Muscle of leg (tissue), 3 donors: ENCODE measurements at regions not wholly inside any gene's neighbourhood (a gene's known extent, or its start where the extent isn't known, plus 50 kb on each side); places are given as distances from the start of the nearest gene placed in this dataset.
A peak's percentile ranks its signal among the peaks of the same experiment; 100 is the strongest.

Experiments
- DNase-seq: peaks from one replicate; pipeline ENCODE4 v3.0.0; 2013
- H3K27ac ChIP-seq: one replicate; pipeline ENCODE4 v1.5.1; 2013; ENCODE audit warnings: mild to moderate bottlenecking, low read length, control low read depth
- H3K27me3 ChIP-seq: one replicate; pipeline ENCODE4 v1.6.1; 2013; ENCODE audit warnings: low read length; ENCODE audit not compliant: control insufficient read depth, insufficient read depth
- H3K36me3 ChIP-seq: one replicate; pipeline ENCODE4 v1.6.1; 2013; ENCODE audit warnings: low read length; ENCODE audit not compliant: control insufficient read depth, insufficient read depth
- H3K4me1 ChIP-seq: one replicate; pipeline ENCODE4 v1.6.1; 2013; ENCODE audit warnings: low read length; ENCODE audit not compliant: control insufficient read depth, insufficient read depth
- H3K4me3 ChIP-seq: one replicate; pipeline ENCODE4 v1.5.1; 2013; ENCODE audit warnings: low read length, control low read depth
- H3K9me3 ChIP-seq: replicated peaks from 2 replicates; pipeline ENCODE4 v1.6.1; 2013; ENCODE audit warnings: low read depth, low read length; ENCODE audit not compliant: control insufficient read depth
- whole genome bisulfite sequencing: methylation state at CpG from one replicate; pipeline ENCODE4 v1.1.5; 2013; ENCODE audit warnings: missing lambda C conversion rate; ENCODE audit not compliant: insufficient coverage; 5-methylcytosine and 5-hydroxymethylcytosine counted together

DNA sequence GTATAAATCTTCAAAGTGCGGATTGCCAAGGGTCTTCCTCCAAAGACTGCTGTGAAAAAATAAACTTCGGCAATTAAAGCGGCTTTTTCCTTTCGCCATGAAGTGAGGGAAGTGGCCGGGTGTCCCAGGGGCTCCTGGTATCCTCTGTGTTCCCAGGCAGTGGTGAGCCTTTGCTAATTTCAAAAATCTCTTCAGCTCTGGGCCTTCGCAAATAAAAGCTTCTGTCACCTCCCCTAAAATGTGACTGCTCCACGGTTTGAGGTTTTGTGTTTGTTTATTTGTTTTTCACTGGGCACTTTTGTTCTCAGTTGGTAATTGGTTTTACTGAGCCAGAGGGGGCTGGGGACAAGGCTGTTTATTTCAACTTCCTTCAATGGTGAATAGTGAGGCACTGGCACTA is 270.1 kb upstream of the POU3F3 start:
- no peaks in the 10 kb centered on the region for H3K9me3 ChIP-seq
- no peaks in the 10 kb centered on the region for H3K27me3 ChIP-seq
- no peak overlapping the region for H3K4me3 ChIP-seq
- 17% methylated on average over 1 of the region's 7 CpGs for WGBS
- no peak overlapping the region for H3K27ac ChIP-seq
- no peaks in the 10 kb centered on the region for H3K36me3 ChIP-seq
- no peak for DNase-seq
- no peaks in the 10 kb centered on the region for H3K4me1 ChIP-seq

DNA sequence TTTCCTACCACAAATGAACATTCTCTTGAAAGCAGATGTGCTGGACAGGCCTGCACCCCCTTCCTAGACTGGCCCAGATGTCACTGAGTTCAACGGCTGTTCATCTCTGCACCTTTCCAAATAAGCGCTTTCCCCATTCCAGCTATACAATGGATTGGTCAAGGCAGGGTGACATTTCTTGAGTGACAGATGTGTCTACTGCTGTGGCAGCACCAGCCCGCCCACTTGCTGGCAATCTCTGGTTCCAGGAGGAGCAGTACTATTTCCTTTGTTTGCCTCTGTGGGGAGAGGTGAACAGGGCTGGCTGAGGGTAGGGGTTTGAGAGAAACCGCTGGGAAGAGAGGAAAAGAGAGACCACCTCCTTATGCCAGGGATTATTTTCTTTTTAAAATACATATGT is 269.5 kb upstream of the POU3F3 start:
- 69% methylated on average over 2 of the region's 4 CpGs for WGBS
- no peaks in the 10 kb centered on the region for H3K36me3 ChIP-seq
- no peaks in the 10 kb centered on the region for H3K4me1 ChIP-seq
- no peak for DNase-seq
- H3K4me3 ChIP-seq: no peak overlapping the region
- no peaks in the 10 kb centered on the region for H3K9me3 ChIP-seq
- no peaks in the 10 kb centered on the region for H3K27me3 ChIP-seq
- no peak overlapping the region for H3K27ac ChIP-seq

- Histone ChIP-seq H3K9me3 (peaks cover 22% of the 10 kb centered on the region), H3K36me3 (no peaks in the 10 kb centered on the region), H3K4me1 (no peaks in the 10 kb centered on the region), H3K27ac (no peak overlapping the region), H3K27me3 (no peaks in the 10 kb centered on the region), H3K4me3 (no peak overlapping the region)
- DNase-seq: no peak
- WGBS: 71% methylated on average over 3 of the region's 3 CpGs
Measured at GRCh38 chr2:104595576-104595975, 258.3 kb upstream of the POU3F3 start.

DNA sequence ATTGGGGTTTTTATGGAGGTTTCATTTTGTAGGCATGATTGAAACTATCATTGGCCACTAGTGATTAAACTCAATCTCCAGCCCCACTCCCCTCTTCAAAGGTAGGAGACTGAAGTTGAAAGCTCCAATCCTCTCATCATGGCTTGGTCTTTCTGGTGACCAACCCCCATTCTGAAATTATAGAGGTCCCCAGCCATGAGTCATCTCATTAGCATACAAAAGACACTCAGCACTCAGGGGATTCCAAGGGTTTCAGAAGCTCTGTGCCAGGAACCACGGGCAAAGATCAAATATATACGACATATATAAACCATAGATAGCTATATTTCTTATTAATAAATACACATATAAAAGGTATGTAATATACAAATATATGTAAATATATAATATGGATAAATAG is 256.0 kb upstream of the POU3F3 start:
- Histone ChIP-seq H3K27me3 (no peaks in the 10 kb centered on the region), H3K4me1 (no peaks in the 10 kb centered on the region), H3K4me3 (no peak overlapping the region), H3K36me3 (no peaks in the 10 kb centered on the region), H3K27ac (no peak overlapping the region), H3K9me3 (peaks cover 9% of the 10 kb centered on the region)
- DNase-seq: no peak
- WGBS: no CpG with 5 or more reads among the region's 2 CpGs

DNA sequence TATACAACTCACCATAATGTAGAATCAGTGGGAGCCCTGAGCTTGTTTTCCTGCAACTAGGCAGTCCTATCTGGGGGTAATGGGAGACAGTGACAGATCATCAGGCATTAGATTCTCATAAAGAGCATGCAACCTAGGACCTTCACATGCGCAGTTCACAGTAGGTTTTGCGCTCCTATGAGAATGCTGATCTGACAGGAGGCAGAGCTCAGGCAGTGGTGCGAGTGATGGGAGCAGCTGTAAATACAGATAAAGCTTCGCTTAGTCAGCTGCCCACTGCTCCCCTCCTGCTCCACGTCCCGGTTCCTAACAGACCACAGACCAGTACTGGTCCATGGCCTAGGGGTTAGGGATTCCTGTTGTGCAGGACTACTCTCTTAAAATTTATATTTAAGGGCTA is 255.3 kb upstream of the POU3F3 start:
- H3K27me3 ChIP-seq: no peaks in the 10 kb centered on the region
- H3K36me3 ChIP-seq: no peaks in the 10 kb centered on the region
- DNase-seq: no peak
- WGBS: 84% methylated on average over 4 of the region's 6 CpGs
- no peak overlapping the region for H3K4me3 ChIP-seq
- H3K27ac ChIP-seq: no peak overlapping the region
- no peaks in the 10 kb centered on the region for H3K4me1 ChIP-seq
- peaks cover 7% of the 10 kb centered on the region for H3K9me3 ChIP-seq

DNA sequence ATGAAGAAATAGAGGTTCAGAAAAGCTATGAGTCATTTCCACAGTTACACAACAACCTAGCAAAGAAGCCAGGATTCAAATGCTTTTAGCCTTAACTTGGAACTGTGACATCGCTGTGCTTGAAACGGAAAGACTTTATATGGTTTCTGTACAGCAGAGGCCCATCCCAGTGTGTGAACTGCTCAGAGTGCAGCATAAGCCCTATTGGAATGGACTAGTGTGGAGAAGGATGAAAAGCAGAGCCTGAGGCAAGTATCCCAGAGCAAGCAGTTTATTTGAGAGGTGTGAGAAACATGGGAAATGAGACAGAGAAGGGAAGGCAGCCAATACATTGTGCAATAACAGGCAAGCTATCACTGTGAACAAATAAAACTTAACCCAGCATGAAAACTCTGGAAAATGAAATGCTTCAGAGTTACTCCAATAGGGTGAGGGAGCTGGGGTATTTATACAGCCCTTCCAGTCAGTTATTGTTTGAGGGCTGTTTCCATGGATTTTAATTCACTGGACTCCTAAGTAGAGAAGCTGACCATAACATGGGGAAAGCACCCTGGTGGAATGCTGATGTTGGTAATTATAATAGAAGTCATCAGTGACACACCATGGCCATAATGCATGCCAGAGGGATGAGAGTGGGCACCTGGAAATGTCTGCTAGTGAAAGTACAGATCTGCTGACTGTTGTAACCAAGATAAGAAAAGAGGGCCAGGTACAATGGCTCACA is 254.0 kb upstream of the POU3F3 start:
- whole genome bisulfite sequencing: 17% methylated on average over 2 of the region's 2 CpGs
- Histone ChIP-seq H3K27ac (no peak overlapping the region), H3K27me3 (no peaks in the 10 kb centered on the region), H3K9me3 (peaks cover 12% of the 10 kb centered on the region), H3K36me3 (no peaks in the 10 kb centered on the region), H3K4me3 (no peak overlapping the region), H3K4me1 (no peaks in the 10 kb centered on the region)
- DNase-seq: no peak

- Histone ChIP-seq H3K27ac (no peak overlapping the region), H3K9me3 (peaks cover 4% of the 10 kb centered on the region), H3K36me3 (no peaks in the 10 kb centered on the region), H3K27me3 (no peaks in the 10 kb centered on the region), H3K4me3 (no peak overlapping the region), H3K4me1 (no peaks in the 10 kb centered on the region)
- no peak for DNase-seq
- no CpG with 5 or more reads among the region's 1 CpG for WGBS
Measured at GRCh38 chr2:104606056-104606455, 247.9 kb upstream of the POU3F3 start.

DNA sequence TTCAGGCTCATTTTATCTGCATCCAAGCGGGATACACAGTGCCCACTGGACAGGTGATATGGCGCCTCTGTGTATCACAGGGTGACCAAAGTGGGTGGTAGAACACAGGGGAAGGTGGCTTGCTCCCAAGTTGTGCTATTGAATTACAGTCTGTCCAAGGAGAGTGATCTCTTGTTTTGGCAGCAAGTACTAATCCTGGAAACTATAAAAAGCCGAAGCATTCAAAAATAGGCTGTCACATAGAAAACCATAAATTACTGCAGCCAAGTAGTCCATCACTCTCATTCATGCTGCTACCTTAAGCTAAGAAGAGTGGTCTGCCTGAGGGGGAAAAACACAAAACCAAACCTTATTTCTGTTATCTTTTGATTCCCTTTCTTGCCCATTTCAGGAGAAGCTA is 237.1 kb upstream of the POU3F3 start:
- 85% methylated on average over 2 of the region's 3 CpGs for WGBS
- no peaks in the 10 kb centered on the region for H3K4me1 ChIP-seq
- no peaks in the 10 kb centered on the region for H3K27me3 ChIP-seq
- no peaks in the 10 kb centered on the region for H3K9me3 ChIP-seq
- H3K36me3 ChIP-seq: no peaks in the 10 kb centered on the region
- no peak overlapping the region for H3K27ac ChIP-seq
- peak; percentile 5 for DNase-seq
- H3K4me3 ChIP-seq: no peak overlapping the region

- Histone ChIP-seq H3K36me3 (no peaks in the 10 kb centered on the region), H3K4me1 (no peaks in the 10 kb centered on the region), H3K27me3 (no peaks in the 10 kb centered on the region), H3K9me3 (no peaks in the 10 kb centered on the region), H3K4me3 (no peak overlapping the region), H3K27ac (no peak overlapping the region)
- 73% methylated on average over 7 of the region's 7 CpGs for WGBS
- no peak for DNase-seq
Measured at GRCh38 chr2:104620801-104621200, 233.1 kb upstream of the POU3F3 start.

- Histone ChIP-seq H3K4me3 (no peak overlapping the region), H3K27me3 (no peaks in the 10 kb centered on the region), H3K36me3 (no peaks in the 10 kb centered on the region), H3K27ac (no peak overlapping the region), H3K9me3 (no peaks in the 10 kb centered on the region), H3K4me1 (no peaks in the 10 kb centered on the region)
- no peak for DNase-seq
- no CpG with 5 or more reads among the region's 5 CpGs for WGBS
Measured at GRCh38 chr2:104635608-104636007, 218.3 kb upstream of the POU3F3 start.
